AG09309 (cell line): ENCODE measurements at regions not wholly inside any gene's neighbourhood (a gene's known extent, or its start where the extent isn't known, plus 50 kb on each side); places are given as distances from the start of the nearest gene placed in this dataset.

ENCODE experiments used
- DNase-seq: peaks from one replicate; pipeline ENCODE4 v3.0.0-alpha.2; 2010; ENCODE audit warnings: low read depth
- H3K4me3 ChIP-seq: 2 replicates; pipeline ENCODE4 v1.5.1; 2011; ENCODE audit warnings: mild to moderate bottlenecking, low read depth, low read length, moderate library complexity; ENCODE audit not compliant: control insufficient read depth
- CTCF ChIP-seq: IDR thresholded peaks from 2 replicates; pipeline ENCODE4 v1.5.1; 2011; ENCODE audit warnings: mild to moderate bottlenecking, low read depth, low read length, inconsistent platforms; ENCODE audit not compliant: insufficient read depth, control insufficient read depth; ENCODE audit errors: missing control alignments

- DNase-seq = no peak
- no peak overlapping the region for H3K4me3 ChIP-seq
- TF ChIP-seq CTCF = no peak
Measured at GRCh38 chr15:47473106-47473725, 244.1 kb upstream of the SEMA6D start.

GRCh38 chr15:47473832-47474231 lies 243.5 kb upstream of the SEMA6D start:
- no peak for TF ChIP-seq CTCF
- no peak for DNase-seq
- no peak overlapping the region for H3K4me3 ChIP-seq

- H3K4me3 ChIP-seq = no peak overlapping the region
- TF ChIP-seq CTCF = no peak
- DNase-seq = no peak
Measured at GRCh38 chr15:47475336-47475735, 242.0 kb upstream of the SEMA6D start.

- no peak for DNase-seq
- TF ChIP-seq CTCF = no peak
- H3K4me3 ChIP-seq = no peak overlapping the region
Measured at GRCh38 chr15:47477341-47477740, 240.0 kb upstream of the SEMA6D start.

GRCh38 chr15:47484059-47484458 lies 233.2 kb upstream of the SEMA6D start:
- H3K4me3 ChIP-seq = no peak overlapping the region
- no peak for DNase-seq
- TF ChIP-seq CTCF = no peak

GRCh38 chr15:47484997-47485396 lies 232.3 kb upstream of the SEMA6D start:
- no peak for DNase-seq
- no peak for TF ChIP-seq CTCF
- H3K4me3 ChIP-seq = no peak overlapping the region

GRCh38 chr15:47485419-47485818 lies 231.9 kb upstream of the SEMA6D start:
- TF ChIP-seq CTCF = no peak
- no peak overlapping the region for H3K4me3 ChIP-seq
- DNase-seq = no peak
